ENCODE measurements at regions not wholly inside any gene's neighbourhood (a gene's known extent, or its start where the extent isn't known, plus 50 kb on each side); places are given as distances from the start of the nearest gene placed in this dataset.
"Not testable (repeated sequence)": the region's sequence is repeated elsewhere in the genome, so short reads cannot be mapped to it uniquely, and the experiment has no call there.

- peak; percentile 8 for DNase-seq
Measured at GRCh38 chr5:106408570-106408969, 1262.2 kb downstream of the EFNA5 start.

GRCh38 chr5:106408141-106408540 is 1262.6 kb downstream of the EFNA5 start:
- DNase-seq: no peak

- no peak for DNase-seq
Measured at GRCh38 chr5:106401561-106401960, 1269.2 kb downstream of the EFNA5 start.

- no peak for DNase-seq
Measured at GRCh38 chr5:106399391-106399790, 1271.3 kb downstream of the EFNA5 start.

- DNase-seq: no peak
Measured at GRCh38 chr5:106397700-106398099, 1273.0 kb downstream of the EFNA5 start.

- DNase-seq: no peak
Measured at GRCh38 chr5:106393276-106393675, 1277.5 kb downstream of the EFNA5 start.

GRCh38 chr5:106392766-106393165 is 1278.0 kb downstream of the EFNA5 start:
- no peak for DNase-seq

- not testable (repeated sequence) for DNase-seq
Measured at GRCh38 chr5:106387767-106388166, 1283.0 kb downstream of the EFNA5 start.

GRCh38 chr5:106386287-106386686 is 1284.5 kb downstream of the EFNA5 start:
- DNase-seq: no peak

GRCh38 chr5:106380736-106381135 is 1290.0 kb downstream of the EFNA5 start:
- no peak for DNase-seq

GRCh38 chr5:106376522-106376921 is 1294.2 kb downstream of the EFNA5 start:
- no peak for DNase-seq

- DNase-seq: no peak
Measured at GRCh38 chr5:106374956-106375355, 1295.8 kb downstream of the EFNA5 start.

GRCh38 chr5:106368021-106368420 is 1302.7 kb downstream of the EFNA5 start:
- no peak for DNase-seq

GRCh38 chr5:106367281-106367680 is 1303.5 kb downstream of the EFNA5 start:
- DNase-seq: no peak

GRCh38 chr5:106363578-106363977 is 1307.2 kb downstream of the EFNA5 start:
- no peak for DNase-seq

- DNase-seq: no peak
Measured at GRCh38 chr5:106361905-106362304, 1308.8 kb downstream of the EFNA5 start.

GRCh38 chr5:106331415-106331814 is 1339.3 kb downstream of the EFNA5 start:
- no peak for DNase-seq

- DNase-seq: no peak
Measured at GRCh38 chr5:106324356-106324755, 1346.4 kb downstream of the EFNA5 start.

- no peak for DNase-seq
Measured at GRCh38 chr5:106321242-106321641, 1349.5 kb downstream of the EFNA5 start.

GRCh38 chr5:106314221-106314824 is 1356.4 kb downstream of the EFNA5 start:
- no peak for DNase-seq

- DNase-seq: no peak
Measured at GRCh38 chr5:106312360-106312759, 1358.4 kb downstream of the EFNA5 start.

- no peak for DNase-seq
Measured at GRCh38 chr5:106311230-106311915, 1359.4 kb downstream of the EFNA5 start.

- DNase-seq: no peak
Measured at GRCh38 chr5:106307265-106307664, 1363.5 kb downstream of the EFNA5 start.

GRCh38 chr5:106306313-106307028 is 1364.3 kb downstream of the EFNA5 start:
- DNase-seq: no peak

All from GDM1 (cell line).